ENCODE measurements at regions not wholly inside any gene's neighbourhood (a gene's known extent, or its start where the extent isn't known, plus 50 kb on each side); places are given as distances from the start of the nearest gene placed in this dataset.
"Not testable (repeated sequence)": the region's sequence is repeated elsewhere in the genome, so short reads cannot be mapped to it uniquely, and the experiment has no call there.

DNA sequence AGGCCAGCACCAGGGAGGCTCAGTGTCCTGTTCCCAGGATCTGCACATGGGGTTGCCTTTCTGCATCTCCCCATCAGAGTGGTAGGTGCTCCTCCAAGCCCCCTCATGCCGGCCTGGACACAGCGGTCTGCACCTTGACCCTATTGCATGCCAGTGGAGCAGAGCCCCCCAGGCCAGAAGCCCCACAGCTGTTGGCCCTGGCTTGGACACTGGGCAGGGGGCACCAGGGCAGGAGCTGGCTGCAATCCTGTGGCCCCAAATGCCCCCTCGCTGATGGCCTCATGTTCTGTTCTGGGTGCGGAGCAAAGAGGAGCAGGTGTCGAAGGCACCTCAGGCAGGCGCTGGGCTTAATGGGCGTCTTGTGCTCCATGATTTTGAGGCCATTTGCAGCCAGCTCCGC, 62.7 kb downstream of the CCDC74A start:
- H3K27me3 ChIP-seq (ENCODE audit: insufficient read depth, low read length) = no peaks in the 10 kb centered on the region

DNA sequence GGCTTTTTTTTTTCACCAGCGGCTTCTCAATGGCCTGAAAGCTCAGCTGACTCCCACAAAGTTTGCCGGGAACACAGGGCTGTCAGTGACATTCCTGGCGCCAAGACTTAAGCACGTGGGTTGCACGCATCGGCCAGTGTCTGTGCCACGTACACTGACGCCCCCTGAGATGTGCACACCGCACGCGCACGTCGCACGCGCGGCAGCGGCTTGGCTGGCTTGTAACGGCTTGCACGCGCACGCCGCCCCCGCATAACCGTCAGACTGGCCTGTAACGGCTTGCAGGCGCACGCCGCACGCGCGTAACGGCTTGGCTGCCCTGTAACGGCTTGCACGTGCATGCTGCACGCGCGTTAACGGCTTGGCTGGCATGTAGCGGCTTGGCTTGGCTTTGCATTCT, 63.2 kb downstream of the CCDC74A start:
- Histone ChIP-seq H3K27me3 (ENCODE audit: insufficient read depth, low read length) (no peaks in the 10 kb centered on the region), H3K27ac (ENCODE audit: low read depth, low read length) (no peak overlapping the region), H3K4me3 (ENCODE audit: insufficient read depth, low read length) (no peak overlapping the region), H3K36me3 (ENCODE audit: insufficient read depth, low read length) (no peaks in the 10 kb centered on the region), H3K4me2 (ENCODE audit: insufficient read depth, low read length) (no peak overlapping the region), H2AFZ (ENCODE audit: low read length) (no peak overlapping the region), H4K20me1 (ENCODE audit: insufficient read depth, low read length) (no peaks in the 10 kb centered on the region), H3K4me1 (ENCODE audit: insufficient read depth, low read length) (no peaks in the 10 kb centered on the region), H3K9me3 (ENCODE audit: low read depth, low read length) (no peaks in the 10 kb centered on the region), H3K79me2 (ENCODE audit: insufficient read depth, low read length) (no peaks in the 10 kb centered on the region)
- DNase-seq (ENCODE audit: insufficient read length, low spot score, missing footprints) = no peak
- TF ChIP-seq, protein P1, sequence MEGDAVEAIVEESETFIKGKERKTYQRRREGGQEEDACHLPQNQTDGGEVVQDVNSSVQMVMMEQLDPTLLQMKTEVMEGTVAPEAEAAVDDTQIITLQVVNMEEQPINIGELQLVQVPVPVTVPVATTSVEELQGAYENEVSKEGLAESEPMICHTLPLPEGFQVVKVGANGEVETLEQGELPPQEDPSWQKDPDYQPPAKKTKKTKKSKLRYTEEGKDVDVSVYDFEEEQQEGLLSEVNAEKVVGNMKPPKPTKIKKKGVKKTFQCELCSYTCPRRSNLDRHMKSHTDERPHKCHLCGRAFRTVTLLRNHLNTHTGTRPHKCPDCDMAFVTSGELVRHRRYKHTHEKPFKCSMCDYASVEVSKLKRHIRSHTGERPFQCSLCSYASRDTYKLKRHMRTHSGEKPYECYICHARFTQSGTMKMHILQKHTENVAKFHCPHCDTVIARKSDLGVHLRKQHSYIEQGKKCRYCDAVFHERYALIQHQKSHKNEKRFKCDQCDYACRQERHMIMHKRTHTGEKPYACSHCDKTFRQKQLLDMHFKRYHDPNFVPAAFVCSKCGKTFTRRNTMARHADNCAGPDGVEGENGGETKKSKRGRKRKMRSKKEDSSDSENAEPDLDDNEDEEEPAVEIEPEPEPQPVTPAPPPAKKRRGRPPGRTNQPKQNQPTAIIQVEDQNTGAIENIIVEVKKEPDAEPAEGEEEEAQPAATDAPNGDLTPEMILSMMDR (IDR thresholded peaks at IDR 0.05; ENCODE audit: extremely low read depth, low read depth, low read length) = no peak

More for the DNA sequence above, 62.7 kb downstream of the CCDC74A start:
- no peak overlapping the region for H2AFZ ChIP-seq (ENCODE audit: low read length)
- H3K4me1 ChIP-seq (ENCODE audit: insufficient read depth, low read length) = no peaks in the 10 kb centered on the region
- H3K9me3 ChIP-seq (ENCODE audit: low read depth, low read length) = no peaks in the 10 kb centered on the region
- H3K36me3 ChIP-seq (ENCODE audit: insufficient read depth, low read length) = no peaks in the 10 kb centered on the region
- H3K4me3 ChIP-seq (ENCODE audit: insufficient read depth, low read length) = no peak overlapping the region
- no peaks in the 10 kb centered on the region for H3K79me2 ChIP-seq (ENCODE audit: insufficient read depth, low read length)
- H4K20me1 ChIP-seq (ENCODE audit: insufficient read depth, low read length) = no peaks in the 10 kb centered on the region
- no peak overlapping the region for H3K27ac ChIP-seq (ENCODE audit: low read depth, low read length)
- DNase-seq (ENCODE audit: insufficient read length, low spot score, missing footprints) = no peak
- TF ChIP-seq, protein P1 (IDR thresholded peaks at IDR 0.05; ENCODE audit: extremely low read depth, low read depth, low read length) = no peak
- H3K4me2 ChIP-seq (ENCODE audit: insufficient read depth, low read length) = no peak overlapping the region

DNA sequence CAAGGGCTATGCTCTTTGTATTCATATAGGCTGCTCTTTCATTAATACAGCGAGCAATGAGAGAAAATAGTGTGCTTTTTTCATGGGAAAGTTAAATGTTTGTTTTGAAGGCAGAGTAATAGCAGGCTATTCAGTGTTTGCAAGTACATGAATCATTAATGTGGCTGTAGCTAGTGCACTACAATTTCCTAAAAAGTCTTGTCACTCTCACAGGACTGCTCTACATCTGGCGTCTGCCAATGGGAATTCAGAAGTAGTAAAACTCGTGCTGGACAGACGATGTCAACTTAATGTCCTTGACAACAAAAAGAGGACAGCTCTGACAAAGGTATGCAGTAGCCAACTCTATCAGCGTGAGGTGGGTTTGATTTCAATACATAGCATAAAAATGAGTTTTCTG, 68.9 kb downstream of the CCDC74A start:
- DNase-seq (ENCODE audit: insufficient read length, low spot score, missing footprints); H3K4me3 ChIP-seq (ENCODE audit: insufficient read depth, low read length); H3K27ac ChIP-seq (ENCODE audit: low read depth, low read length); H3K79me2 ChIP-seq (ENCODE audit: insufficient read depth, low read length); H3K4me1 ChIP-seq (ENCODE audit: insufficient read depth, low read length); H3K27me3 ChIP-seq (ENCODE audit: insufficient read depth, low read length); H4K20me1 ChIP-seq (ENCODE audit: insufficient read depth, low read length); H3K9me3 ChIP-seq (ENCODE audit: low read depth, low read length); H3K4me2 ChIP-seq (ENCODE audit: insufficient read depth, low read length); H3K36me3 ChIP-seq (ENCODE audit: insufficient read depth, low read length); H2AFZ ChIP-seq (ENCODE audit: low read length): not testable (repeated sequence)

DNA sequence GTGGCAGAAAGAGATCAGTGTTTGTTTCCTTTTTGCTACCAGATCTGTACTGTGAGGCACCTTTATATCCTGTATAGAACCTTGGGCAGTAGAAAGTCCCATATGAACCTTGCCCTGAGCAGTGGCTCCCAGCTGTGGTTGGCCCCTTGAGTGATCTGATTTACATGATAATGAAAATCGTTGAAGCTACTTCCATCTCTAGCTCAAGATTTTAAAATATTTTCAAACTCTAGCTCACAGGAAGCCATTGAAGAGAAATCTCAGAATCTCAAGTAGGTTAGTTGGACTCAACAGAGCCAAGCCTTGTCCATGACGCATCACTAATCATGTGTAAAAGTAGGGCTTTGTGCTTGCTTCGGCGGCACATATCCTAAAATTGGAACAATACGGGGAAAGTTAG, 74.8 kb downstream of the CCDC74A start:
- H3K4me1 ChIP-seq (ENCODE audit: insufficient read depth, low read length); H3K4me2 ChIP-seq (ENCODE audit: insufficient read depth, low read length); DNase-seq (ENCODE audit: insufficient read length, low spot score, missing footprints); H3K79me2 ChIP-seq (ENCODE audit: insufficient read depth, low read length); H3K9me3 ChIP-seq (ENCODE audit: low read depth, low read length); H2AFZ ChIP-seq (ENCODE audit: low read length); H3K4me3 ChIP-seq (ENCODE audit: insufficient read depth, low read length); H3K36me3 ChIP-seq (ENCODE audit: insufficient read depth, low read length); H3K27ac ChIP-seq (ENCODE audit: low read depth, low read length); H4K20me1 ChIP-seq (ENCODE audit: insufficient read depth, low read length); H3K27me3 ChIP-seq (ENCODE audit: insufficient read depth, low read length): not testable (repeated sequence)

DNA sequence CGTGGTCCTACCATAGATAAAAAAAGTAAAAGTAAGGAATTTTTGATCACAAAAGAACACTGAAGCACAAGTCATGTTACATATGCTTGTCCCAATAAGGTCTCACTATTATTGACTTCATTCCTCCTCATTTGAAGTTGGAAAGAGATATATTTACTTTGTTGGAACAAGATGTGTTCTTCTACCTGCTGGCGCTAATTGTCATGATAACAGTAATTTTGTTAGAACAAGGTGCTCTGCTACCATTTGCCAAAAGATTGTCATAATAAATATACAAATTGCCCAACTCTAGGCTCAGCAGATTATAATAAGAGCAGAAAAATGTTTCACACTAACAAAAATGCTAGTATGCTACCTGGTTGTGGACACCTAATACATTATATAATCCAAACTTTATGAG, 77.0 kb downstream of the CCDC74A start:
- not testable (repeated sequence) for H2AFZ ChIP-seq (ENCODE audit: low read length); H3K4me1 ChIP-seq (ENCODE audit: insufficient read depth, low read length); H3K36me3 ChIP-seq (ENCODE audit: insufficient read depth, low read length); H3K4me3 ChIP-seq (ENCODE audit: insufficient read depth, low read length); H4K20me1 ChIP-seq (ENCODE audit: insufficient read depth, low read length); DNase-seq (ENCODE audit: insufficient read length, low spot score, missing footprints); H3K4me2 ChIP-seq (ENCODE audit: insufficient read depth, low read length); H3K27ac ChIP-seq (ENCODE audit: low read depth, low read length); H3K27me3 ChIP-seq (ENCODE audit: insufficient read depth, low read length); H3K79me2 ChIP-seq (ENCODE audit: insufficient read depth, low read length); H3K9me3 ChIP-seq (ENCODE audit: low read depth, low read length)

DNA sequence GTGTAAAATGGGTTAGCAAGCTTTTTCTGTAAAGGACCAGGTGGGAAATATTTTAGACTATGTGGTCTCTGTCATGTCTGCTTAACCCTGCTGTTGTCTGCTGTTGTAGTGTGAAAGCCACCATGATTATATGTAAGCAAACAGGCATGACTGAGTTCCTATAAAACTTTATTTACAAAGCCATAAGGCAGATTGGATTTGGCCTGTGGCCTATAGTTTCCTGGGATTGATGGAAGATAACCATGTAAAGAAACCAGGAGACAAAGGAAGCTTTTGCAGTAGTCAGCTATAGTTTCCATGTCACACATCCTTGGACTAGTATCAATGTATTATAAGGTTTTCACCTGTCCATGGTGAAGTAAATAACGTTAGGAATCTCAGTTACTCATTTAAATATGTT, 78.7 kb downstream of the CCDC74A start:
- not testable (repeated sequence) for H4K20me1 ChIP-seq (ENCODE audit: insufficient read depth, low read length); H3K9me3 ChIP-seq (ENCODE audit: low read depth, low read length)

DNA sequence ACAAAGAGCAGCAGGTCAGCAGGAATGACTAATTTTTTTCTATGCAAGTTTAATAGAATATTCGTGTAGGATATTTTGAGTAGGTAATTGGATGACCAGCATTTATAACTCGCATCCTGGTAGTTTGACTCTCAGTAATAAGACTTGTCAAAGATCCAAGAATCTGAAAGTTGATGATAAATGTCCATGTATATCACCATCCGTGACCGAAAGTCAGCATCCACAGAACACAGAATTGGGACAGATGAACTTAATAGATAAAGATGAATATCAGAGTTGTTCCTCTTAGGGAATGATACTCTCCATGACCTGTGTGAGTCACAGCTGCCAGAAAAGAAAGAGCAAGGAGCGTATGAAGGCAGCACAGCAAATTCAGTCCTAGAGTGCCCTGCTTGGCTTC, 79.4 kb downstream of the CCDC74A start:
- H3K9me3 ChIP-seq (ENCODE audit: low read depth, low read length); H3K36me3 ChIP-seq (ENCODE audit: insufficient read depth, low read length); H3K4me2 ChIP-seq (ENCODE audit: insufficient read depth, low read length); H3K27me3 ChIP-seq (ENCODE audit: insufficient read depth, low read length); H4K20me1 ChIP-seq (ENCODE audit: insufficient read depth, low read length); H3K4me1 ChIP-seq (ENCODE audit: insufficient read depth, low read length); DNase-seq (ENCODE audit: insufficient read length, low spot score, missing footprints); H3K27ac ChIP-seq (ENCODE audit: low read depth, low read length); H2AFZ ChIP-seq (ENCODE audit: low read length); H3K79me2 ChIP-seq (ENCODE audit: insufficient read depth, low read length); H3K4me3 ChIP-seq (ENCODE audit: insufficient read depth, low read length): not testable (repeated sequence)

More for the DNA sequence above, 78.7 kb downstream of the CCDC74A start:
- H3K27ac ChIP-seq (ENCODE audit: low read depth, low read length); H3K79me2 ChIP-seq (ENCODE audit: insufficient read depth, low read length); H3K4me3 ChIP-seq (ENCODE audit: insufficient read depth, low read length); H3K4me1 ChIP-seq (ENCODE audit: insufficient read depth, low read length); H2AFZ ChIP-seq (ENCODE audit: low read length); DNase-seq (ENCODE audit: insufficient read length, low spot score, missing footprints); H3K36me3 ChIP-seq (ENCODE audit: insufficient read depth, low read length); H3K27me3 ChIP-seq (ENCODE audit: insufficient read depth, low read length); H3K4me2 ChIP-seq (ENCODE audit: insufficient read depth, low read length): not testable (repeated sequence)

DNA sequence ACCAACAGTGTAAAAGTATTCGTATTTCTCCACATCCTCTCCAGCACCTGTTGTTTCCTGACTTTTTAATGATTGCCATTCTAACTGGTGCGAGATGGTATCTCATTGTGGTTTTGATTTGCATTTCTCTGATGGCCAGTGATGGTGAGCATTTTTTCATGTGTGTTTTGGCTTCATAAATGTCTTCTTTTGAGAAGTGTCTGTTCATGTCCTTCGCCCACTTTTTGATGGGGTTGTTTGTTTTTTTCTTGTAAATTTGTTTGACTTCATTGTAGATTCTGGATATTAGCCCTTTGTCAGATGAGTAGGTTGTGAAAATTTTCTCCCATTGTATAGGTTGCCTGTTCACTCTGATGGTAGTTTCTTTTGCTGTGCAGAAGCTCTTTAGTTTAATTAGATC, 86.9 kb downstream of the CCDC74A start:
- DNase-seq (ENCODE audit: insufficient read length, low spot score, missing footprints); H3K9me3 ChIP-seq (ENCODE audit: low read depth, low read length); H3K4me2 ChIP-seq (ENCODE audit: insufficient read depth, low read length); H3K27me3 ChIP-seq (ENCODE audit: insufficient read depth, low read length); H4K20me1 ChIP-seq (ENCODE audit: insufficient read depth, low read length); H3K27ac ChIP-seq (ENCODE audit: low read depth, low read length); H3K4me3 ChIP-seq (ENCODE audit: insufficient read depth, low read length); H3K36me3 ChIP-seq (ENCODE audit: insufficient read depth, low read length); H3K79me2 ChIP-seq (ENCODE audit: insufficient read depth, low read length); H2AFZ ChIP-seq (ENCODE audit: low read length); H3K4me1 ChIP-seq (ENCODE audit: insufficient read depth, low read length): not testable (repeated sequence)
